HFFc6 (cell line): ENCODE measurements at regions not wholly inside any gene's neighbourhood (a gene's known extent, or its start where the extent isn't known, plus 50 kb on each side); places are given as distances from the start of the nearest gene placed in this dataset.
"Not testable (repeated sequence)": the region's sequence is repeated elsewhere in the genome, so short reads cannot be mapped to it uniquely, and the experiment has no call there.

ENCODE experiments used
- DNase-seq: peaks from one replicate; pipeline ENCODE4 v3.0.0-alpha.2; 2018
- H3K27ac Mint-ChIP-seq: 2 replicates; pipeline ENCODE4 v1.8.0; 2020; ENCODE audit warnings: mild to moderate bottlenecking, mixed read lengths
- H3K27me3 Mint-ChIP-seq: 2 replicates; pipeline ENCODE4 v1.8.0; 2021; ENCODE audit warnings: mild to moderate bottlenecking, moderate library complexity, mixed read lengths; ENCODE audit not compliant: insufficient read depth
- H3K36me3 Mint-ChIP-seq: 2 replicates; pipeline ENCODE4 v1.8.0; 2021; ENCODE audit warnings: low read depth, mixed read lengths
- H3K4me1 Mint-ChIP-seq: 2 replicates; pipeline ENCODE4 v1.8.0; 2020; ENCODE audit warnings: low read depth, mixed read lengths
- H3K4me3 Mint-ChIP-seq: 2 replicates; pipeline ENCODE4 v1.8.0; 2020; ENCODE audit warnings: mild to moderate bottlenecking, moderate library complexity, mixed read lengths
- H3K9me3 Mint-ChIP-seq: 2 replicates; pipeline ENCODE4 v1.8.0; 2020; ENCODE audit warnings: mild to moderate bottlenecking, mixed read lengths
- CTCF ChIP-seq: fragments of 200-600 bp; sonication (generic); IDR thresholded peaks from 2 replicates; pipeline ENCODE4 v1.5.0; 2021; ENCODE audit warnings: antibody characterized with exemption, mild to moderate bottlenecking

DNA sequence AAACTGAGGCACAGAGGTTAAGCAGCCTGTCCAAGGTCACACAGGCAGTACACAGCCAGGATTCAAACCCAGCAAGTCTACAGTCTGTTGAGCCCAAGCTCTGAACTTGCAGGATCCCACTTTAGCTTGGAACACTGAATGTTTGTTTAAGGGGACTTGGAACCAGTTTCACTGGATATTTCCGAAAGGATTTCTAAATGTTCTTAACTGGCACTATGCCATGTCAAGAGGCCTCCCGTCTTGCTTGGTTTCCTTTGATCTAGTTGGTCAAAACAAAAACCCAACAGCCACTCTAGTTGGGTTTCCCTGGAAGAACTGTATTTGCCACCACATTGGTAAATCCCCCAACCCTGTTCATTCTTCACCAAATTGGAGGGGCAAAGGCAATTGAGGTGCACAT, 317.6 kb upstream of the KAZN start:
- no peaks in the 10 kb centered on the region for H3K4me1 Mint-ChIP-seq
- H3K4me3 Mint-ChIP-seq, result no peak overlapping the region
- peaks cover 5% of the 10 kb centered on the region for H3K27me3 Mint-ChIP-seq
- peaks cover 5% of the 10 kb centered on the region; the same call in 1 of the 2 replicates for H3K36me3 Mint-ChIP-seq
- H3K27ac Mint-ChIP-seq, result no peak overlapping the region
- DNase-seq, result no peak
- no peak for TF ChIP-seq CTCF
- peaks cover 57% of the 10 kb centered on the region for H3K9me3 Mint-ChIP-seq

DNA sequence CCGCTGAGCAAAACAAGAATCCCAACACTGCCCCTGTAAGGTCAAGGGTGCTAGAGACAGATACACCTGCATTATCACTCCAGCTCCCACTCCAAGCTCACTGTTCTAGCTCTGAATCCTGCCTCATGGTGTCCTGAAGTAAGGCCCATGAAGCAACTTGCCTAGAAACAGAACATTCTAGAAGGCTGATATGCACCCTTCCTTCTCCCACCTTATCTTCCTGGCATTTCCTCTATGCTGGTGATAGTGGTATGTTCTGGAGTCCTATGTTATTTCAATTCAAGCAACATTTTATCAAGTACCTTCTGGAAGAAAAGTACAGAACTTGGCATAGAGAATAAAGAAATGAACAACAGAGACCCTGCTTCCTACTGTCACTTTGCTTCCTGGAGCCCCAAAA, 317.1 kb upstream of the KAZN start:
- no peak for TF ChIP-seq CTCF
- Mint-ChIP-seq H3K4me3 (no peak overlapping the region), H3K27ac (no peak overlapping the region), H3K36me3 (peaks cover 5% of the 10 kb centered on the region; the same call in 1 of the 2 replicates), H3K4me1 (no peaks in the 10 kb centered on the region), H3K9me3 (peaks cover 52% of the 10 kb centered on the region), H3K27me3 (peaks cover 5% of the 10 kb centered on the region)
- no peak for DNase-seq

- TF ChIP-seq CTCF, result no peak
- Mint-ChIP-seq H3K4me1 (no peaks in the 10 kb centered on the region), H3K27ac (no peak overlapping the region)
Observed at GRCh38 chr1:14282707-14283106, 315.8 kb upstream of the KAZN start.

DNA sequence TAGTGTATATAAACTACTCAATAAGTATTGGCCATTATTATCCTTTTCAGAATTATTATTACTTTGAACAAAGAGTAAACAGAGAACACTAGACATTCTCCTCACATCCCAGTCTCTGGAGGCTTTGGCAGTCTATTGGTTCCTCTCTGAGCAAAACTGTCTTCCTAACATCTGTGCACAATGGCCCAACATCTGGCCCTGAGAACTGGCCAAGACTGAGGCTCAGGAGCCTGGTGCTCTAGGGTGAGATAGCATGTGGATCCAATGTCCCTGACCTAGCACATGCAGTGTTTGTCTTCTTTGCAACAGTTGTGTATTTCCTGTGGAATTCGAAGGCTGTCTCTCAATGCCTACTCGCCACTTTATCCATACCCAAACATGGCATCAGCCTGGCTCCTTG, 313.2 kb upstream of the KAZN start:
- Mint-ChIP-seq H3K36me3 (no peaks in the 10 kb centered on the region), H3K27me3 (peaks cover 4% of the 10 kb centered on the region), H3K4me1 (no peaks in the 10 kb centered on the region), H3K4me3 (no peak overlapping the region), H3K9me3 (peaks cover 45% of the 10 kb centered on the region), H3K27ac (no peak overlapping the region)
- no peak for DNase-seq
- no peak for TF ChIP-seq CTCF

More at GRCh38 chr1:14282707-14283106, 315.8 kb upstream of the KAZN start:
- no peak overlapping the region for H3K4me3 Mint-ChIP-seq
- no peak for DNase-seq
- peaks cover 5% of the 10 kb centered on the region for H3K27me3 Mint-ChIP-seq
- H3K9me3 Mint-ChIP-seq, result peaks cover 48% of the 10 kb centered on the region
- peaks cover 5% of the 10 kb centered on the region; the same call in 1 of the 2 replicates for H3K36me3 Mint-ChIP-seq

- not testable (repeated sequence) for H3K27me3 Mint-ChIP-seq, H3K4me1 Mint-ChIP-seq, H3K36me3 Mint-ChIP-seq, DNase-seq, H3K27ac Mint-ChIP-seq, H3K4me3 Mint-ChIP-seq
- H3K9me3 Mint-ChIP-seq, result peaks cover 41% of the 10 kb centered on the region
Observed at GRCh38 chr1:14291182-14291581, 307.3 kb upstream of the KAZN start.

GRCh38 chr1:14292520-14292919, 306.0 kb upstream of the KAZN start:
- Mint-ChIP-seq H3K27ac (no peak overlapping the region), H3K4me1 (no peaks in the 10 kb centered on the region), H3K27me3 (no peaks in the 10 kb centered on the region; the same call in 1 of the 2 replicates), H3K9me3 (peaks cover 37% of the 10 kb centered on the region), H3K4me3 (no peak overlapping the region), H3K36me3 (no peaks in the 10 kb centered on the region)
- DNase-seq, result no peak
- no peak for TF ChIP-seq CTCF
